DND-41 (cell line): ENCODE measurements at regions not wholly inside any gene's neighbourhood (a gene's known extent, or its start where the extent isn't known, plus 50 kb on each side); places are given as distances from the start of the nearest gene placed in this dataset.

ENCODE experiments used
- CTCF ChIP-seq: IDR thresholded peaks from 2 replicates; pipeline ENCODE4 v1.5.1; 2012; ENCODE audit warnings: borderline replicate concordance, low read length, moderate library complexity, mild to moderate bottlenecking; ENCODE audit not compliant: poor library complexity, severe bottlenecking; ENCODE audit errors: extremely low read depth
- EZH2 ChIP-seq: IDR thresholded peaks from 3 replicates; pipeline ENCODE4 v1.6.1; 2012; ENCODE audit warnings: borderline replicate concordance, low read depth, mild to moderate bottlenecking, moderate library complexity, low read length, inconsistent platforms; ENCODE audit not compliant: severe bottlenecking

- TF ChIP-seq CTCF: no peak
- no peak for TF ChIP-seq EZH2
These were observed 170.8 kb downstream of the INO80D start for GRCh38 chr2:205915130-205915524.
